ENCODE measurements at regions not wholly inside any gene's neighbourhood (a gene's known extent, or its start where the extent isn't known, plus 50 kb on each side); places are given as distances from the start of the nearest gene placed in this dataset.
A peak's percentile ranks its signal among the peaks of the same experiment; 100 is the strongest.
"Not testable (repeated sequence)": the region's sequence is repeated elsewhere in the genome, so short reads cannot be mapped to it uniquely, and the experiment has no call there.

DNA sequence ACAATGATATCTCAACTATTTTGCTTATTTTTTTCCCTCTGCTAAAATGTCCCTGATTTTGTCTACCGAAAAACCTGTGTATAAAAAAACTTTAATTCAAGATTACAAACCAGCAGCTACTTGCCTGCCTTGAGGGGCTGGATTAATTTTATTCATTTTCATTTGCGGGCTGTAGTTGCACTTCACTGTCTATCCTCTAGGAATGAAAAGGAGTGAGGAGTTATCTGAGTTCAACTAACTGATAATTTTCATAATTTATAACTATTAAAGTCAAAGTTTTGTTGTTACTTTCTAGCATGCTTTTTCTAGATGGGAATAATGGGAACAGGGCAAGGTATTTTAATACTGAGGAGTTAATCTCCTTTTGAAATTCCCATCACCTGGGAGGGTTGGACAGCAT lies 50.3 kb upstream of the AGTPBP1 start:
- not testable (repeated sequence) for H3K9me3 Mint-ChIP-seq; DNase-seq (ENCODE audit: low spot score)

GRCh38 chr9:85802978-85803695 lies 61.4 kb upstream of the AGTPBP1 start:
- H3K4me3 Mint-ChIP-seq; H3K27me3 Mint-ChIP-seq (ENCODE audit: insufficient read depth); H3K4me1 Mint-ChIP-seq (ENCODE audit: low read depth); H3K9me3 Mint-ChIP-seq; H3K27ac Mint-ChIP-seq; H3K36me3 Mint-ChIP-seq (ENCODE audit: low read depth): not testable (repeated sequence)
- DNase-seq (ENCODE audit: low spot score), result peak; percentile 10
- intact Hi-C loops (cut with micrococcal nuclease), result loop anchor here (10.0 kb wide), 1 partner anchor 552 kb away; the partner anchor contains the start of gene TUT7

More for the DNA sequence above, 50.3 kb upstream of the AGTPBP1 start:
- intact Hi-C loops (cut with micrococcal nuclease); H3K4me3 Mint-ChIP-seq; H3K27ac Mint-ChIP-seq; H3K4me1 Mint-ChIP-seq (ENCODE audit: low read depth); H3K36me3 Mint-ChIP-seq (ENCODE audit: low read depth): not testable (repeated sequence)
- H3K27me3 Mint-ChIP-seq (ENCODE audit: insufficient read depth), result peaks cover 25% of the 10 kb centered on the region

DNA sequence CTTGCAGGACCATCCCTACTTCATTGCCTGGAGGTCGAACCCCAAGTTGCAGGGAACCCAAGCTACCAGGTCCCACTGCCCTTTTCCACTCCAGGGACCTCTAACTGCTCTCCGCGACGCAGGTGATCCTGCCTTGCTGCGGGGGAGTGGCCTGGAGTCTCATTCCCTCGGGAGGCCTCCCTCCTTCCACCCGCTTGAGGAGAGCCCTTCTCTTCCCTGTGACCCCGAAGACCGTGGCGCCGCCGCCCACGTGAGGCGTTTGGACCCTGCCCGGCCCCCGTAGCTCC lies 63.0 kb upstream of the AGTPBP1 start:
- Mint-ChIP-seq H3K4me3 (peak overlapping the region; percentile 75), H3K36me3 (ENCODE audit: low read depth) (peaks cover 11% of the 10 kb centered on the region), H3K4me1 (ENCODE audit: low read depth) (peaks cover 13% of the 10 kb centered on the region)
- H3K27me3 Mint-ChIP-seq (ENCODE audit: insufficient read depth); H3K9me3 Mint-ChIP-seq; H3K27ac Mint-ChIP-seq; DNase-seq (ENCODE audit: low spot score): not testable (repeated sequence)
- intact Hi-C loops (cut with micrococcal nuclease), result loop anchor here (2.0 to 10.0 kb wide), 5 partner anchors 62 to 1827 kb away; partner anchors contain the start of genes GAS1, NAA35 and TUT7

DNA sequence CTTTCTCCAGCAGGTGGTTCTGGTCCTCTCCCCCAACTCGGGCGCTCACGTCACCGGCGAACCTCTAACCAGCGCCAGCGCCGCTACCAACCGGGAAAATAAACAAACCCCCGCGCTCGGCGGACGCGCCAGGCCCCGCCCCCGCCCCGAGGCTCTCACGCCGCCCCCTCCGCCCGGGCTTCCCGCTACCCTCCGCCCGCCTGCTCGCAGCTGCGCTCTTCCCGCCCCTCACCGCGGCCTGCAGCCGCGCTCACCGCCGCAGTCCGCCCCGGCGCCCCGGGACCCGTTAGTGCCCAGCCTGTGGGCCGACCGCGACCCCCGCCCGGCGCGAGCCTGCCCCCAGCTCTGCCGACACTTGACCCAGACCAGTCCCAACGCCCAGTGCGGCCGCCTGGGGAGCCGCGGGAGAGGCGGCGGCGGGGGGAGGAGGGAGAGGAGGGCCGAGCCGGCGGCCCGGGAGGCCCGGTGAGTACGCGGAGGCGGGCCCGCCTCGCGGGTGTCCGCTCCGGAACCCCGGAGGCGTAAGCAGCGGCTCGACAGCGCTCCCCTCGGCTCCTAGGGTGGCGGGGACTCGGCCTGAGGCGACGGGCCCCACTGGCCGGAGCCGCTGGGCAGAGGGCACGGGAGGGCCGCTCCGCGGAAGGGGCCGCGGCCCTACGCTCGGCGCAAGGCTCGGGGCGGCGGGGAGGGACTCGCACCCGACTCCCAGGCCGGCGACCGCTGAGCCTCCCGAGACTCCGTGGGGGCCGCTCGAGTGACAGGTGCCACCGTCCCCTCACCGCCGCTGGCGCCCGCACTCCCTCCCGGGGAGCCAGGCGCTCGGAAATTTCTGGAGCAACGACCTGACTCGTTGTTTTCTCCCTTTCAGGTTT lies 63.6 kb upstream of the AGTPBP1 start:
- Mint-ChIP-seq H3K4me1 (ENCODE audit: low read depth) (peaks cover 13% of the 10 kb centered on the region), H3K36me3 (ENCODE audit: low read depth) (peaks cover 11% of the 10 kb centered on the region), H3K4me3 (peak overlapping the region; percentile 86), H3K27ac (peak overlapping the region; percentile 58)
- peak; percentile 62 for DNase-seq (ENCODE audit: low spot score)
- H3K9me3 Mint-ChIP-seq; H3K27me3 Mint-ChIP-seq (ENCODE audit: insufficient read depth): not testable (repeated sequence)
- intact Hi-C loops (cut with micrococcal nuclease), result loop anchor here (2.0 to 10.0 kb wide), 5 partner anchors 63 to 1828 kb away; partner anchors contain the start of genes GAS1, NAA35 and TUT7

GRCh38 chr9:85808329-85808728 lies 66.6 kb upstream of the AGTPBP1 start:
- H3K27me3 Mint-ChIP-seq (ENCODE audit: insufficient read depth); H3K4me3 Mint-ChIP-seq; H3K27ac Mint-ChIP-seq; DNase-seq (ENCODE audit: low spot score); H3K9me3 Mint-ChIP-seq: not testable (repeated sequence)
- intact Hi-C loops (cut with micrococcal nuclease), result loop anchor here (5.0 to 10.0 kb wide), 3 partner anchors 546 to 1831 kb away; partner anchors contain the start of genes GAS1 and TUT7
- peaks cover 13% of the 10 kb centered on the region for H3K36me3 Mint-ChIP-seq (ENCODE audit: low read depth)
- H3K4me1 Mint-ChIP-seq (ENCODE audit: low read depth), result peaks cover 13% of the 10 kb centered on the region

- not testable (repeated sequence) for DNase-seq (ENCODE audit: low spot score); H3K4me3 Mint-ChIP-seq; H3K4me1 Mint-ChIP-seq (ENCODE audit: low read depth); H3K27me3 Mint-ChIP-seq (ENCODE audit: insufficient read depth); H3K9me3 Mint-ChIP-seq; H3K27ac Mint-ChIP-seq; H3K36me3 Mint-ChIP-seq (ENCODE audit: low read depth)
- intact Hi-C loops (cut with micrococcal nuclease), result loop anchor here (10.0 kb wide), 1 partner anchor 291 kb away; no protein-coding TSS in a partner anchor
Measured at GRCh38 chr9:85813388-85813787, 71.6 kb upstream of the AGTPBP1 start.

DNA sequence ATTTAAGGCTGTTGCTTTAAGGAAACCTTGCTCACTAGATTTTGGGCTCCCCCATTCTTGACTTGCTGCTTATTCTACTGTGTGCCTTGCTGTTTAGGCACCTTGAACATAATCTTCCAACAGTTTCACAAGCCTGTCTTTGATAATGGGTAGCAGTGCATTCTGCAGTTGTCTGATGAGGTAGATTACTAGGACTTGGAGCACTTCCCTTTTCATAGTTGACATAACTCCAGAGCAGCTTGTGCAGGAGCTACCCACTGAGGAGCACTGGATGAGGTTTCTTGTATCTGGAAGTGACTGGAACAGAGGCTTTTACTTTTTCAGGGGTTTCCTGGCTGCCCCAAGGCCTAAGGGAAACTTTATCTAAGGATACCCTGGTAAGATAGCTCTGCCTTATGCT lies 73.0 kb upstream of the AGTPBP1 start:
- not testable (repeated sequence) for H3K4me1 Mint-ChIP-seq (ENCODE audit: low read depth); H3K27me3 Mint-ChIP-seq (ENCODE audit: insufficient read depth); DNase-seq (ENCODE audit: low spot score); H3K9me3 Mint-ChIP-seq; H3K27ac Mint-ChIP-seq; H3K36me3 Mint-ChIP-seq (ENCODE audit: low read depth); H3K4me3 Mint-ChIP-seq
- intact Hi-C loops (cut with micrococcal nuclease), result loop anchor here (5.0 to 10.0 kb wide), 2 partner anchors 88 to 290 kb away; no protein-coding TSS in a partner anchor

DNA sequence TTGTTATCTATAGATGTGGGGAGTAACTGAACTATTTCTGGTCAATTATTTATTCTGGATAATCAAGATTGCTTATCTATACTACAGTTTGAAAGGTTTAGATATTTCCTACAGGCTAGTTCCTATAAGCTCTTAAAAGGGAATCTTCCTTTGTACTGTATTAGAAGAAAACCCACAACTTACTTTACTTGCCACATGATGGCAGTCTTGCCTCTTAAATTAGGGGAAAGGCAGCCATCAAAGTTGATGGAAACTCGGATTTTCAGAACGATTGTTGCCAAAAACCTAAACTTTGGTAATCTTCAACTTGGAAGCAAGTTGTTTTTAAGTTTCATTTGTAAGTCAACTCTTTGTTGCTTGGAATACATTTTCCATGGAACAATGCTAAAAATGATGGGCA lies 77.2 kb upstream of the AGTPBP1 start:
- not testable (repeated sequence) for H3K27me3 Mint-ChIP-seq (ENCODE audit: insufficient read depth); H3K36me3 Mint-ChIP-seq (ENCODE audit: low read depth); H3K9me3 Mint-ChIP-seq; H3K4me3 Mint-ChIP-seq; DNase-seq (ENCODE audit: low spot score); H3K27ac Mint-ChIP-seq; H3K4me1 Mint-ChIP-seq (ENCODE audit: low read depth)
- intact Hi-C loops (cut with micrococcal nuclease), result loop anchor here (5.0 to 10.0 kb wide), 2 partner anchors 83 to 286 kb away; no protein-coding TSS in a partner anchor

GRCh38 chr9:85820598-85820997 lies 78.8 kb upstream of the AGTPBP1 start:
- DNase-seq (ENCODE audit: low spot score); H3K4me1 Mint-ChIP-seq (ENCODE audit: low read depth); H3K27ac Mint-ChIP-seq; H3K4me3 Mint-ChIP-seq; H3K36me3 Mint-ChIP-seq (ENCODE audit: low read depth); H3K27me3 Mint-ChIP-seq (ENCODE audit: insufficient read depth); H3K9me3 Mint-ChIP-seq; intact Hi-C loops (cut with micrococcal nuclease): not testable (repeated sequence)

DNA sequence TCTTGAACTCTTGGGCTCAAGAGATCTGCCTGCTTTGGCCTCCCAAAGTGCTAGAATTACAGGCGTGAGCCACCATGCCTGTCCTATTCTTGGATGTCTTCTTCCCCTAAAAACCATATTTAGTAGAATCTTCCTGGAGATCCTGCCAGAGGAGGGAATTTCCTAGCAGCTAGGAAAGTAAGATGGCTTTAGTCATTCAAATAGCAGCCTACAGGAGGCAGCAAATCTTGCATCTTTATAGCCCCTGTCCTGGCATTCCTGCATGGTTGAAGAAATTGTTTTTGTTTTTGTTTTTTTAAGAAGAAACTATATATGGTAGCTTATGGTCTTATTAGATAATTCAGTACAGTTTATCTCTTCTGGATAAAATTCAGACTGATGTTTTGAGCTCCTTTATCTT lies 83.2 kb upstream of the AGTPBP1 start:
- H3K4me3 Mint-ChIP-seq; H3K9me3 Mint-ChIP-seq; intact Hi-C loops (cut with micrococcal nuclease); H3K4me1 Mint-ChIP-seq (ENCODE audit: low read depth); H3K36me3 Mint-ChIP-seq (ENCODE audit: low read depth); H3K27ac Mint-ChIP-seq; H3K27me3 Mint-ChIP-seq (ENCODE audit: insufficient read depth); DNase-seq (ENCODE audit: low spot score): not testable (repeated sequence)

DNA sequence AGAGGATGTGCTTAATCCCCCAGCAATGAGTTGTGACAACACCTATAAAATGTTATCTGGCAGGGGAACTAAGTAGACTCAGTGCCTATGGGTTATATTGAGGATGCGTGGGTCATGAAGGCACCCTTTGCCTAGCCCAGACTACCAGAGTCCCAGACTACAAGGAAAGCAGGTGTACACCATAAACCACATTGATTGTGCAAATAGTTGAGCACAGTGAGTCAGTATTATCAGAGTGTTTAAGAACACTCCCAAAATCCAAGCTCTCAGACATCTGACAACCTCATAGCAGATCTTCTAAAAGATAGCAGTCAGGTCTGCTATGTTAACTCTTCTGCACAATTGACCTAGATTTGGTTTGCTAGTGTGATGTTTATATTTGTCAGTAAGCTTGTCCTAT lies 92.8 kb upstream of the AGTPBP1 start:
- H3K9me3 Mint-ChIP-seq; H3K4me1 Mint-ChIP-seq (ENCODE audit: low read depth); H3K27me3 Mint-ChIP-seq (ENCODE audit: insufficient read depth); H3K27ac Mint-ChIP-seq; H3K4me3 Mint-ChIP-seq; intact Hi-C loops (cut with micrococcal nuclease); H3K36me3 Mint-ChIP-seq (ENCODE audit: low read depth); DNase-seq (ENCODE audit: low spot score): not testable (repeated sequence)

DNA sequence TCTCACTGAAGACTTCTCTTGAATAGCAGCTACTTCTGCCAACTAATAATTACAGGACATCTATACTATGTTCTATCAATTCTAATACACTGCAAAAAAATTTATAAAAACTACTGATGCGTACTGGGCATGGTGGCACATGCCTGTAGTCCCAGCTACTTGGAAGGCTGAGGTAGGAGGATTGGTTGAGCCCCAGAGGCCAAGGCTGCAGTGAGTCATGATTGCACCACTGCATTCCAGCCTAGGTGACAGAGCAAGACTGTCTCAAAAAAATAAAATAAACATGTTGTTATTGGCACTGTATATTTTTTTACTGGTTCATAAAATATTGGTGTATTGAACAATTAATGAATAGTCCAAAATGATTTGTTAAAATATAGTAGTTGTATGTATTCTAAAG lies 97.0 kb upstream of the NAA35 start:
- H3K4me3 Mint-ChIP-seq; H3K36me3 Mint-ChIP-seq (ENCODE audit: low read depth); H3K4me1 Mint-ChIP-seq (ENCODE audit: low read depth): not testable (repeated sequence)

GRCh38 chr9:85847782-85848181 lies 93.2 kb upstream of the NAA35 start:
- H3K36me3 Mint-ChIP-seq (ENCODE audit: low read depth); H3K4me3 Mint-ChIP-seq; H3K9me3 Mint-ChIP-seq; intact Hi-C loops (cut with micrococcal nuclease); H3K4me1 Mint-ChIP-seq (ENCODE audit: low read depth); H3K27ac Mint-ChIP-seq; DNase-seq (ENCODE audit: low spot score); H3K27me3 Mint-ChIP-seq (ENCODE audit: insufficient read depth): not testable (repeated sequence)

More for the DNA sequence above, 97.0 kb upstream of the NAA35 start:
- H3K27ac Mint-ChIP-seq; H3K9me3 Mint-ChIP-seq; H3K27me3 Mint-ChIP-seq (ENCODE audit: insufficient read depth); DNase-seq (ENCODE audit: low spot score); intact Hi-C loops (cut with micrococcal nuclease): not testable (repeated sequence)
